HG02981 (cell line): ENCODE measurements at regions not wholly inside any gene's neighbourhood (a gene's known extent, or its start where the extent isn't known, plus 50 kb on each side); places are given as distances from the start of the nearest gene placed in this dataset.

ENCODE experiments used
- ATAC-seq: cut with Tn5 transposase; IDR thresholded peaks from one replicate; pipeline ENCODE4 v1.9.1; 2021; ENCODE audit warnings: mild to moderate bottlenecking, moderate library complexity; ENCODE audit not compliant: unreplicated experiment

- no peak for ATAC-seq
Observed at GRCh38 chr13:61045251-61045650, 370.4 kb downstream of the PCDH20 start.

GRCh38 chr13:61040181-61040580 is 375.5 kb downstream of the PCDH20 start:
- ATAC-seq: no peak

- no peak for ATAC-seq
Observed at GRCh38 chr13:61039302-61039701, 376.3 kb downstream of the PCDH20 start.

GRCh38 chr13:61036715-61037114 is 378.9 kb downstream of the PCDH20 start:
- no peak for ATAC-seq

GRCh38 chr13:61030445-61030844 is 385.2 kb downstream of the PCDH20 start:
- no peak for ATAC-seq

- peak; percentile 60 for ATAC-seq
Observed at GRCh38 chr13:61029064-61029463, 386.6 kb downstream of the PCDH20 start.

GRCh38 chr13:61024046-61024445 is 391.6 kb downstream of the PCDH20 start:
- no peak for ATAC-seq

- ATAC-seq: no peak
Observed at GRCh38 chr13:61021838-61022237, 393.8 kb downstream of the PCDH20 start.

GRCh38 chr13:61013796-61014195 is 401.9 kb downstream of the PCDH20 start:
- ATAC-seq: no peak

- ATAC-seq: no peak
Observed at GRCh38 chr13:61010358-61010757, 405.3 kb downstream of the PCDH20 start.

- ATAC-seq: no peak
Observed at GRCh38 chr13:61002686-61003085, 413.0 kb downstream of the PCDH20 start.

GRCh38 chr13:60990032-60990733 is 425.5 kb downstream of the PCDH20 start:
- no peak for ATAC-seq

- ATAC-seq: no peak
Observed at GRCh38 chr13:60986301-60986700, 429.3 kb downstream of the PCDH20 start.

GRCh38 chr13:60981407-60981806 is 434.2 kb downstream of the PCDH20 start:
- no peak for ATAC-seq

- ATAC-seq: no peak
Observed at GRCh38 chr13:60976367-60976766, 439.3 kb downstream of the PCDH20 start.

- no peak for ATAC-seq
Observed at GRCh38 chr13:60974296-60974695, 441.4 kb downstream of the PCDH20 start.

GRCh38 chr13:60973529-60973928 is 442.1 kb downstream of the PCDH20 start:
- no peak for ATAC-seq

GRCh38 chr13:60970736-60971135 is 444.9 kb downstream of the PCDH20 start:
- ATAC-seq: no peak

- ATAC-seq: no peak
Observed at GRCh38 chr13:60969656-60970055, 446.0 kb downstream of the PCDH20 start.

- ATAC-seq: no peak
Observed at GRCh38 chr13:60959427-60959826, 456.2 kb downstream of the PCDH20 start.

GRCh38 chr13:60957816-60958215 is 457.8 kb downstream of the PCDH20 start:
- ATAC-seq: no peak

GRCh38 chr13:60945396-60945795 is 470.3 kb downstream of the PCDH20 start:
- no peak for ATAC-seq

- ATAC-seq: no peak
Observed at GRCh38 chr13:60944863-60945262, 470.8 kb downstream of the PCDH20 start.
